HG03342 (cell line): ENCODE measurements at regions not wholly inside any gene's neighbourhood (a gene's known extent, or its start where the extent isn't known, plus 50 kb on each side); places are given as distances from the start of the nearest gene placed in this dataset.

ENCODE experiments used
- ATAC-seq: cut with Tn5 transposase; IDR thresholded peaks from one replicate; pipeline ENCODE4 v1.9.1; 2021; ENCODE audit warnings: mild to moderate bottlenecking, moderate library complexity; ENCODE audit not compliant: unreplicated experiment

DNA sequence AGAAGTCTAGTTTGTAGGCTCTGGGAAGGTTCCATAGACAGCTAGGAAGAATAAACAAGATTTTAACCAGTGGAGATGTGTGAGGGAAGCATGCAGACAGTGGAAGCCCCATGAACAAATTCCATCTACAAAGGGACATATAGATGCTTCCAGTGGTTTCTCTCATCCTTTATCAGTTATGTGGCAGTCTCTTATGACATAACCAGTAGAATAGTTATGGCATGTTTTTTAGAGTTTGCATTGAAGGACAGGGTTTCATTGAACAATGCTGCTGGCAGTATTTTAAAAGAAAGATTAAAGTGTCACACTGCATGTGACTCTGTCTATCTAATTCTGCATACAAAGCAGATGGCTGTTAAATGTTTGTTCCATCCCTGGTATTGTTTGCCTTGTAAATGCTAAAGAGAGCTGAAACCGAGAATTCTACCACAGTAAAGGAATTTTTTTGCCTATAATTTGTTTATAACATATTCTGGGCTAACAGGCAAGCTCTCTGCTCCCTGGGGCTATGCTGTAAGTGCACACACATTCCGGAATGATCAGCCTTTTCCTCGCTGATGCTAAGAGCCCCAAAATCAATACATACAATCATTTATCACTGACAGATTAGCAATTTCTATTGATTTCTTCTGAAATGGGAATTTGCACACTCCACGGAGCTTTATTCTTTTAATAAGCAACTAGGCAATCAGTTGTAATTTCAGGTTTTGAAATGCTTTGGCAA, 76.8 kb upstream of the PELI1 start:
- no peak for ATAC-seq

DNA sequence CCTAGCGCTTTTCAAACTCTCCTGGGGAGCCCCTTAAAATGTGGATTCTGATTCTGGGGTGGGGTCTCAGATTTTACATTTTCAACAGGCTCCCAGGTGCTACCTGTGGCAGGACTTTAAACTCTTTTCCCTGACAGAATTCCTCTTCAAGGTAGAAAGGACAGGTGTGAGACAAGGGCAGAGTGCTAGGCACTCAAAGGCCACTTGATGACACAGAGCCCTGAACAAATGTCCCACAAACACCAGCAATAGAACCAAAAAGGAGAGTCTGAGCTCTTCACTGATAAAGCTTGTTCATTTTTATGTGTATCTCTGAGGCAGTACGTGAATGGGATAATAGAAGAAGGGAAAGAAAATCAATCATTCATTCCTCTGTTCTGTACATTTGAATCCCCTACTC, 77.7 kb upstream of the PELI1 start:
- ATAC-seq: no peak

DNA sequence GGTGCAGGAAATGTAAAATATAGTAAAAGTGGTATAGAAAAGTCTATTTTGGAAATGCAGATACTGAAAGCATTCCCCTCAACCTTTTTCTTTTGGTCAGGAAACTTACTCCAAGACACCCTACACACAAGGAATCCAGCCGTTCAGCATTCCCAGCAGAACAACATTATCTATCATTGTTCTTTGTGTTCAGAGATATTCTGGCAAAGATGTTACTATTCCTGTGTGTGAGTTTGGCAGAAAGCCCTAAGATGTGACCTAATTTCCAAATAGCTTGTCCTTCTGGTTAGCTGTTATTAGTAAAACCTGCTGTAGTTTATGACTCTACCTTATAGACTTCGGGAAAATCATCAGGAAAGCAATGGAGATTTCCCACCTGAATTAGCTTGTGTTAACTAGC, 78.1 kb upstream of the PELI1 start:
- no peak for ATAC-seq

DNA sequence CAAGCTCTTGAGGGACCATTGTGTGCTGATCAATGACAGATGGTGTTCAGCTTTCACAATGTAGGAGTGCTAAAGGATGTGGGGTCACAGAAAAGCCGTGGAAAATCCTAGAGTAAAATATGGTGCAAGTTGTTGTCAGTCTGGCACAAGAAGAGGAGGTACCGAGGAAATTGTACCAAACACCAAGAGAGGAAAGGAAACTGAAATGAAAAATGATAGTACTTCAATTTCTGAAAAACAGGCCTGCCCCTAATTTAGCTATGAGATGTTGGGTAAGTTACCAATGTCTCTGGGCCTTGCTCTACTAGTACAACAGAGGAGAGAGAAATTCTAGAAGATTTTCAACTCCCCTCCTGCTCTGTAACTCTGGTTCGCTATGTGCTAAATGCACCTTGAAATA, 78.8 kb upstream of the PELI1 start:
- no peak for ATAC-seq

DNA sequence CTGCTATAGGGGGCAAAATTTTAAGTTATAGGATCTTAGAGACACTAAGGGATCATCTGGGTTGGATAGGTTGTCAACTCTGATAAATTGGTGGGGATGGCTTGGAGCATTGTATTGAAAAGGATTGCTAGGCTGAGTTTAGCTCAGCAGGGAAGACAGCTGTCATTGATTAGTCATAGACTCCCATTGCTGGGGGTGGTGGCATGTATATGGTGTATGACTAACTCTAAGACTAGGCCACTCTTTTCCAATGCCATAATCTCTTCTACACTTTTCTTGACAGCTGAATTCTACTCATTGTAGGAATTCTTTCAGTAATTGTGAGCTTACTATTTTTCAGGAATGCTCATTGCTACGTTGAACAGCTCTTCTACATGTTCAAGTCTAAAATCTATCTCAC, 81.3 kb upstream of the PELI1 start:
- no peak for ATAC-seq

DNA sequence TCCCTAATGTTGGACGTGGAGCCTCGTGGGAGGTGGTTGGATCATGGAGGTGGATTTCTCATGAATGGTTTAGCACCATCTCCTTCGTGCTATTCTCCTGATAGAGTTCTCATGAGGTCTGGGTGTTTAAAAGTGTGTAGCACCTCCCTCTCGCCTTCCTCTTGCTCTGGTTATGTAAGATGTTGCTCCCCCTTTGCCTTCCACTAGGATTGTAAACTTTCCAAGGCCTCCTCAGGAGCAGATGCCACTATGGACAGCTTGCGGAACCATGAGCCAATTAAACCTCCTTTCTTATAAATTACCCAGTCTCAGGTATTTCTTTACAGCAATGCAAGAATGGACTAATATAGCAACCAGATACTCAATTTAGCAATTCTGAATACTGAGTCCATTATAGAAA, 82.4 kb upstream of the PELI1 start:
- no peak for ATAC-seq

DNA sequence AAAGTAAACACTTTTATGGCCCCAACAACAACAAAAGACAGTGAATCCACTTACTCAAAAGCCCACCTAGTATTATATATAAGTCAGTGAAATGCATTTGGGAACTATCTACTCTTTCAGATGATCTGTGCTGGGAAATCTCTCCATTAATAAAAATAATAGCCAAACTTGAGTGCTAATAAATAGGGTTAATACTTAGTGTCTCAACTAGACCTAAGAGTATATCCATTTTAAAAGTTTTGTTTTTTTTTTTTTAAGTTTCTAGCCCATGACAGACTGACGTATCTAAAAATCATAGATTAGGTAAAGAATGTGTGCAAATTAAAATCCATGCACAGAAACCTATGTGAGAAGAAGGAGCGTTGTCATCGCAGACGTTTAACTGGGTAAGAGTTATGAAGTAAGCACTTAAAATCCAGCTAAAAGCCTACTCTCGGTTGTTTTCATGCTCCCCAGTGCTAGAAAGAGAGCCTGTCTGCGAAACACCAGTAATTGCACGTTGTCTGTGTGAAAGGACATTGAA, 83.4 kb upstream of the PELI1 start:
- no peak for ATAC-seq

DNA sequence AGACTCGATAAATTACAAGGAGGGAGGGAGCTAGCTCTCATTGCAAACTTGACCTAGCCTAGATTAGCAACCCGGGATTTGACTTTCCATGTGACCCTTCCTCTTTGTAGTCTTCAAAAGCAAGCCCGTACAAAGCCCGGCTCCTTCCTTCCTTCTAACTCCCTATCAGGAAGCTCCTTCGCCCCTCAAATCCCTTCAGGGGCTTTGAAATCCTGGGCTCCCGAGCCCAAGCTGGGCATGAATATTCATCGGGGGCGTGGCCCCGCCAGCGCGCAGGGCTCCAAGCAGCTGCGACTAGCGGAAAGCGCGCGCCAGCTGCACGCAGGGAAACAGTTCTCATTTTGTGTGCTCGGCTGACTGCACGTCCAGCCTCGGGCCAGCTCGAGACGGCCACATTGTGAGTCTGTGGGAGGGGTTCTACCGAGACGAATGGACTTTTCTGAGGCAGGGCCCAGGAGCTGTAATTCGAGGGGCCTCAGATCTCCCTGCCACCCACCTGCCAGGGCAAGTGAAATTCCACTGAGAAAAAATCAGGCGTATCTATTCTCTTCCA, 84.0 kb upstream of the PELI1 start:
- peak; percentile 93 for ATAC-seq

DNA sequence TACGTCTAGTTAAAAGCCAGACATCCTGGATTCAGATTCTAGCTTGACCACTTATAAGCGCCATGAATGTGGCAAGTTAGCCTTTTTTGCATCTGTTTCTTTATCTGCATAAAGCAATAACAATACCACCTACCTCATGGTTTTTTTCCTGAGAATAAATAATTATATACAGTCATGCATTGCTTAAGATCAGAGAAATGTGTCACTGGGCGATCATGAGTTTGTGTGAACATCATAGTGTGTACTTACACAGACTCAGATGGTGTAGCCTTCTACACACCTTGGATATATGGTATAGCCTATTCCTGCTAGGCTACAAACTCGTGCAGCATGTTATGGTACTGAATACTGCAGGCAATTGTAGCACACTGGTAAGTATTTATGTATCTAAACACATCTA, 84.7 kb upstream of the PELI1 start:
- ATAC-seq: no peak

DNA sequence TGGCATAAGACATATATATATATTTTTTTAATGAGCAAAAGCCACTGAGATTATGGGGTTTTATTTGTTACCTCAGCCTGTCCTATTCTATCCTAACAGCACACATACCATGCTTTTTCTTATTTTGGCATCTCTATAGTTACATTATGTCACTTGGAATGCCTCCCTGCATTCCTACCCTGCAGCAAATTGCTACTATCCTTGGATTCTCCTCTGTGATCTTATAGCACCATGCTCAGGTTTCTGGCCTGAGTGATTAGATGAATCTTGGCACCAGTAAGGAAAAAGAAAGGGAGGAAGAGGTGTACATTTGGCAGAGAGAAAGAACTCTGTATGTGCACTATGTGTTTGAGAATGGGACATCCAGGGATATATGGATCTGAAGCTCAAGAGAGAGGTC, 86.3 kb upstream of the PELI1 start:
- ATAC-seq: no peak

DNA sequence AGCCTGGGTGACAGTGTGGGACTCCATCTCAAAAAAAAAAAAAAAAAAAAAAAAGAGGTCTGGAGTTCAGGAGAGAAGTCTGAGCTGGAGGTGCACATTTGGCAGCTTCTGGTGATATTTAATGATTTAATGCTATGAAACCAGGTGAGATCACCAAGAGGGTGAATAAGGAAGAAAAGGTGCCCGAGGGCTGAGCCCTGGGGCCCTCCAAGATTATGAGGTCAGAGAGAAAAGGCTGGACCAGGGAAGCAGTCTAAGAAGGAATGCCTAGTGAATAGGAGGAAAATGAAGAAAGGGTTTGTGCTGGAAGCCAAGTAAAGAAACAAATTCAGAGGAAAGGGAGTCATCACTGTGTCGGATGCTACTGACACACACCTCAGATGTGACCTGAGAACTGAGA, 88.0 kb upstream of the PELI1 start:
- ATAC-seq: no peak

DNA sequence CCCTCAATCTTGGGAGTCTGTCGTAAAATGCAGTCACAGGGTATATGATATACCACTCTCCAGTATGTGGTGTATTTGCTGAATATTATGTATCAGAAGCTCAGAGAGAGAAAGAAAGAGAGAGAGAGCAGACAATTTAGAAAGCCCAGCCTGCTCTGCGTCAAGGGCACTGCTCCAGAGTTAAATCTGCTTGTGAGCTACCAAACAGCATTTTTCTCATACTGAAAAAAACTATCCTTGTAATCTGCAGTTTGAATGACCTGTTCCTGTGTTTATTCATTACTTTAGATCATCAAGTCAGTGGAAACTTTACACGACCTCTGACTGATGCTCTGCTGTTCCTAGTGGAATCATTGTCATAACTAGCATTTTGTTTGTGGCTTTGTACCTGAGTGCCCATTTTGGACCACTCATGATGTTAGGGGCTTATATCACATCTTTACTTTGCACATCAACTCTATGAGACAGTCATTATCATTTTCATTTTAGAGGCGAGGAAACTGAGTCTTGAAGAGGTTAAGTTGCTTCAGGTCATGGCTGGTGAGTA, 89.2 kb upstream of the PELI1 start:
- ATAC-seq: no peak

DNA sequence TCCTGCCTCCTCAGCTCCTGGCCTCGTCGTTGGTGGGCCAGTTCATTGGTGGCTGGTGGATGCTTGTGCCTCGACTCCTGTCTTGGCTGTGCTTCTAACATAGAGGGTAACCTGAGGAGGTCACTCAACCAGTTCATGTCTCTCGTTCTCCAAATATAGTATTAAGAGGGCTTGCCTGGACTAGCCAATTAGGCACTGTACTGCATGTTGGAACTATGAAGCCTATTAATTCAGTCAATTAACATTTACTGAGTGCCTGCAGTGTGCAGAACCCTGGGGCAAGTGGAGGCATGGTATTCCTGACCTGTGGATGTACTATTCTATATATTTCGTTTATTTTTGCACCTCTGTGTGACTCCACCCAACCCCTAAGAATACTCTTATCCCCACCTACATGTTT, 89.9 kb upstream of the PELI1 start:
- ATAC-seq: no peak

DNA sequence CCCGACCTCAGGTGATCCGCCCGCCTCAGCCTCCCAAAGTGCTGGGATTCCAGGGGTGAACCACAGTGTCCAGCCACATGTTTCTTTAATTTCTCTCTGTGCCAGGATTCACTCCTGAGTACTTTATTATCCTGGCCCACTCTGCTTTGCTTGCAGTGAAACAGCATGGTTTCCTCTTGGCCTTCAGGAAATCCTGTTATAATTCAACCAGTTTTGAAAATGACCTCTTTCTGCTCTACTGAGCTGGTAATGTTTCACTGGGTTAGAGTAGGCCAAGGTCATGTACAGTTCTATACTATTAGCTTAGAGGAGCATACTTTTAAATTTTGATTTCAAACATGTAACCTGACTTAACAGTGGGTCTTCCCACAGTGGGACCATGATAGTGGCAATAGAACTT, 90.6 kb upstream of the PELI1 start:
- no peak for ATAC-seq

DNA sequence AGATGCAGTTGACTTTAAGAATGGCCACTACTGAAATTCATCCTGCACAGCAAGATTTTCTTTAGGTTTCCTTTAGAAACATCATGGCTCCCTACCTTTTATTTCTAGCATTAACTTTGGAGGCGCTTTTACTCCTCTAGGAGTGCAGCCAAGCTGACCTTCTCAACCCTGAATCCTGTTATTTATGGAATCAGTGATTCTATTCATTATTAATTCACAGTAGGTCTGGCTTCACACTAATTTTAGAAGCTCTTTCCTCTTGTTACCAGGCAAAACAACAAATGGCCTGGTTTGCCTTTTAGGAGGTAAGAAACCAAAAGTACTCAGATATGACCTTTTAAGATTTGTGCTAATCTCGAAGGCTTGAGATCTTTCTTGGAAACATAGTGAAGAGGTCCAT, 93.0 kb upstream of the PELI1 start:
- no peak for ATAC-seq

DNA sequence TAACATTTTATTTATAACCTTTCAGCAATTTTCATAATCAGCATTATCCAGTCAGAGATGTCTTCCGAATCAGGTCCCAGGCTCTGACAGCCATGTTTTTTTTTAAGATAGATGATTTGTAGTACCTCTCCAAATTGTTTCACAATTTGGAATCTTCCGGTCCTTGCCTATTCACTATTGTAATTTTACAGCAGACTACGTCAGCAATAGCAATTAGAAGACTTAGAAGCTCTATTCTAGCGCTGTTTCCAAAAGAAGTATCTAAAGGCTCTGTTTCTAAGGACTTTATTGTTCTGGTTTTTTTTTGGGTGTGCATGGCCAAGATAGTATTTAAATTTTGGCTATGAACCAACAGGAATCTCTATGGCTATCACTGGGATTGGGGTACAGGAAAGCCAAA, 94.6 kb upstream of the PELI1 start:
- ATAC-seq: no peak

DNA sequence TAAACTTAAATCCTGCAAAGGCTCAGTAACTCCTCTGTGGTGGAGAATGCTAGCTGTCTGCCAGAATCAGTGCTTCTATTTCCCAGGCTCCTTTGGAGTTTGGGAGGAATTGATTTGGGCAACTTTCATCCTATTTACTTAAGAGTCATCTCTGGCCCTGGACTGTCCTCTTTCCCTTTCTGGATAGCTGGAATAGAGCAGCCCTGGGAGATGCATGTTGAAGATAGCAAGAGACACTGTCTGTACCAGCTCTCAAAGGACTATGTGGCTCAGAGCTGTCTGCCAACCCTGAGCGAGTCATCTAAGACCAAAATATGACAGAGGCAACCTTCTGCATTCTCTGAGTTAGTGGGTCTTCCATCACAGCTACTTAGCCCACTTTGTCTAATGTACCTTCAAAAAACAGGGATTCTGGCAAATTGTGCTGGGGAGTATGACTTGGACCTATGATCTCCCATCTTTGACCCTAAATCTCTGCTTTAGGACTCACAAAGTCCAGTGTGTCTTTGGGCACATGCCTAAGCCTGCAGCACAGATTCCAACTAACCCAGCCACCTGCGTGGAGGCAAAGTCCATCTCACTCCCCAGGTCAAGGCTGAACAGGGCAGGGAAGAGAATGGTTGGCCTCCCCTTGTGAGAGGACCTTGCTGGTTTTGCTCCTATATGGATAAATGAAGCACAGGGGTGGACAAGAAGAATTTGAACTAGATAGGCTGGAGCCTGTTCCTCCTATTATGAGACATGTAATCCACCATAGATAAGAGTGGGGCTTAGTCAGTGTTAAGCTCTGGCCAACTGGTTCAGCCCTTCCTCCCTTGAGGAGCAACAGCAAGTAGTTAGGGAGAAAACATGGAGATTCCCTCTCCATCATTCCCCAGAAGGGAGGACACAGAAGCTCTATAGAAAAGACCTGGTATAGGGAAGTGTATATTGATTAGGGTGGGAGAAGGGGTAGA, 99.1 kb upstream of the PELI1 start:
- ATAC-seq: no peak

DNA sequence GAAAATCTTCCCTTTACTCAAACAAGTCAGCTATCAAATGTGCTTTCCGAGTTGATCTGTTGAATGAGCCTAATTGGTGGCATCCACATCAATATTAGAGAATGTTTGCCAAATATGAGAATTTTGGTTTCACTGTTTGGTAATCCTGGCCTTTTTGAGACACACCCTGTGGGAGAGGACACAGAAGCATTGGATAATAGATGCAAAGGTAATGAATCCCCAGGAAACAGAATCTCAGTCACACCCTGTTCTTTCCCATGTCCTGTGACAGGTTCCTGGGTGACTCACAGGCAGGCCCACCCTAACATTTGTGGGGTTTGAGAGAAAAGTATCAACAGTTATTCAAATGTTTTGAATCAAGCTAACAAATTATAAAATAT, 99.8 kb upstream of the PELI1 start:
- no peak for ATAC-seq

DNA sequence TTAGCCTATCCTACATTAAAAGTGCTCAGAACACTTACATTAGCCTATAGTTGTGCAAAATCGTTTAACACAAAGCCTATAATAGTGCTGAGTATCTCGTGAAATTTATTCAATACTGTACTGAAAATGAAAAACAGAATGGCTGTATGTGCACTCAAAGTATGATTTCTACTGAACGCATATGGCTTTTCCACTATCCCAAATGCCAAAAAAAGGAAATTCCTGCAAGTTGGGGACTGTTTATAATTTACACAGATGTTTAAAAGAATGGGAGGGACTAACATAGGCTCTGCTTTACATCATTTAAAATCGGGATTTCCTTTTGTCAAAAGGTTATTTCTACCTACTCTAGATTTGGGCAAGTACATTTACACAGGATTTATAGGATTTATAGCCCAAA, 101.4 kb upstream of the PELI1 start:
- ATAC-seq: no peak

DNA sequence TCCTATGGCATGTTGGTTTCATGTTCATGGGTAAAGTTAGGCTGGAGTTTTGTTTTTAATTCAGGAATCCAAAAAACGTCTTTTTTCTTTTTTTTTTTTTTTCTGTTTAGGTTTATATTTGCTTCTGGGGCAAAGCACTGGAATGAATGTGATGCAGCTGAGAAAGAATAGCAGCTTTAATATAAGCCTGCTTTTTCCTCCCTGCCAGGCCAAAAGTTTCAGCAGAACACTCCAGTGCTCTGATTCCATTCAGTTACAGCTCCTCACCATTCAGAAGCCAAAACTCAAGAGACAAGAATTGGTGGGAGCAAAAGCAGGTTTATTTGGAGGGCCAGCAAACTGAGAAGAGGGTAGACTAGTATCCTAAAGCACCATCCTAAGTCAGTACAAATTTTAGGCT, 102.7 kb upstream of the PELI1 start:
- ATAC-seq: no peak

DNA sequence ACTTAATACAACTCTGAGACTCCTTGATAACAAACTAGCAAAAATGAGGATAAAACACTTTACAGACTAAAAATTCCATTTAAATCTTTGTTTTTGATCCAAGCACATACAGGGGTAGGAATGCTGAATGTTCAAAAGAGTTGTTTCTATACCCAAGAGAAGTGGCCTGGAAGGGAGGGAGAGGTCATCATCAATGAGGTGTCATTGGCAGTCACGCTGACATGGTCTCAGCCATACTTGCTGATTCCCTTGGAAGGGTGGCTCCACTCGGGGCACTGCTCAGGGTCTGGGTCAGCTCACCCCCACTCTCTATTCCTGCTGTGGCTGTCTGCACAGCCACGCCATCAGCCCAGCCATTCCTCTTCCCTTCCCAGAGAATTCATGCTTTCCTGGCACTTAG, 105.2 kb upstream of the PELI1 start:
- no peak for ATAC-seq

DNA sequence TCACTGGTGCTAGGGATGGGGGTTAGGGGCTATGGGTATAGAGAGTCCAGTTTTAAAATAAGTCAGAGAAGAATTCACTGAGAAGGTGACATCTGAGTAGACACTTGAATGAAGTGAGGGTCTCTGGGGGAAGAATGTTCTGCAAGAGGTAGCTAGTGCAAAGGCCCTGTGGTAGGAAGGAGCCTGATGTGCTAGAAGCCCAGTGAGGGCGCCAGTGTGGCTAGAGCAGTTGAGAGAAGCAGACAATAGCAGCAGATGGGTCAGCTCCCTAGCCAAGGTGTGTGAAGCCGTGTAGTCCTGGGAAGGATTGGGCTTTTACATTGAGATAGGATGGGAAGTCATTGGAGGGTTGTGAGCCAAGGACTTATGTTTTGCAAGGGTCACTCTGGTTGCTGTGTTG, 105.8 kb upstream of the PELI1 start:
- no peak for ATAC-seq
